ENCODE measurements at regions not wholly inside any gene's neighbourhood (a gene's known extent, or its start where the extent isn't known, plus 50 kb on each side); places are given as distances from the start of the nearest gene placed in this dataset.
A peak's percentile ranks its signal among the peaks of the same experiment; 100 is the strongest.

DNA sequence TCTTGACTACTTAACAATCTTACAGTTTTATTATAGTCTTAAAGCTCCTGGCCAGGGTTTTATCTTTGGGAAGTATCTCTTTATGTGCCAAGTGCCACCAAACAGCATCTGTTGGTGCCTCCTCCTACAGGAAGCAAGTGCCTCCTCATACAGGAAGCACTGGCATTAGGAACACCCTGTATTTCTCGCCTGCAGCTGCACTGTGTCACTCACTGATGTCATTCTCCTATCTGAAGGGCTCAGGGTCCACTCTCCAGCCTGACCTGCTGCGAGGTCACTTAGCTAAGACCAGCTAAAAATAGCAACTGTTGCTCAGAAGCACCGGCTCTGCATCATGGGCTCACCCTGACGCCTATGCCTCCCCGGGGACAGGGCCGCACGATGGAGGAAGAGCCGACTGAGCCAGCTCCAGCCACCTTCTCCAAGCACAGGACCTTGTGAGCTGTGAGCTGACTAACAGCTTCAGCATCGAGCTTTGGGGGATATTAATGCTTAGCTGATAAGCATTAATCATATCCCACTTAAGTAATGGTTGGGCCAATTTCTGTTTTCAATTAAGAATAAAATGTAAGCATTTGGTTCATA is 66.3 kb upstream of the CD93 start:
- no peak overlapping the region for H3K9ac ChIP-seq
- no peak overlapping the region for H3K4me2 ChIP-seq (ENCODE audit: low read length)
- H2AFZ ChIP-seq, result no peak overlapping the region
- no peaks in the 10 kb centered on the region for H3K36me3 ChIP-seq (ENCODE audit: control insufficient read depth, insufficient read depth, low read length)
- H3K9me3 ChIP-seq (ENCODE audit: control insufficient read depth, low read length), result no peaks in the 10 kb centered on the region
- H3K4me1 ChIP-seq, result peaks cover 6% of the 10 kb centered on the region
- TF ChIP-seq, protein P1, sequence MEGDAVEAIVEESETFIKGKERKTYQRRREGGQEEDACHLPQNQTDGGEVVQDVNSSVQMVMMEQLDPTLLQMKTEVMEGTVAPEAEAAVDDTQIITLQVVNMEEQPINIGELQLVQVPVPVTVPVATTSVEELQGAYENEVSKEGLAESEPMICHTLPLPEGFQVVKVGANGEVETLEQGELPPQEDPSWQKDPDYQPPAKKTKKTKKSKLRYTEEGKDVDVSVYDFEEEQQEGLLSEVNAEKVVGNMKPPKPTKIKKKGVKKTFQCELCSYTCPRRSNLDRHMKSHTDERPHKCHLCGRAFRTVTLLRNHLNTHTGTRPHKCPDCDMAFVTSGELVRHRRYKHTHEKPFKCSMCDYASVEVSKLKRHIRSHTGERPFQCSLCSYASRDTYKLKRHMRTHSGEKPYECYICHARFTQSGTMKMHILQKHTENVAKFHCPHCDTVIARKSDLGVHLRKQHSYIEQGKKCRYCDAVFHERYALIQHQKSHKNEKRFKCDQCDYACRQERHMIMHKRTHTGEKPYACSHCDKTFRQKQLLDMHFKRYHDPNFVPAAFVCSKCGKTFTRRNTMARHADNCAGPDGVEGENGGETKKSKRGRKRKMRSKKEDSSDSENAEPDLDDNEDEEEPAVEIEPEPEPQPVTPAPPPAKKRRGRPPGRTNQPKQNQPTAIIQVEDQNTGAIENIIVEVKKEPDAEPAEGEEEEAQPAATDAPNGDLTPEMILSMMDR (IDR thresholded peaks at IDR 0.05), result no peak
- H3K27me3 ChIP-seq (ENCODE audit: control insufficient read depth, insufficient read depth, low read length), result no peaks in the 10 kb centered on the region
- peak overlapping the region; percentile 38 for H3K27ac ChIP-seq
- H3K79me2 ChIP-seq, result no peaks in the 10 kb centered on the region
- H3K4me3 ChIP-seq (ENCODE audit: low read depth, low read length), result no peak overlapping the region

DNA sequence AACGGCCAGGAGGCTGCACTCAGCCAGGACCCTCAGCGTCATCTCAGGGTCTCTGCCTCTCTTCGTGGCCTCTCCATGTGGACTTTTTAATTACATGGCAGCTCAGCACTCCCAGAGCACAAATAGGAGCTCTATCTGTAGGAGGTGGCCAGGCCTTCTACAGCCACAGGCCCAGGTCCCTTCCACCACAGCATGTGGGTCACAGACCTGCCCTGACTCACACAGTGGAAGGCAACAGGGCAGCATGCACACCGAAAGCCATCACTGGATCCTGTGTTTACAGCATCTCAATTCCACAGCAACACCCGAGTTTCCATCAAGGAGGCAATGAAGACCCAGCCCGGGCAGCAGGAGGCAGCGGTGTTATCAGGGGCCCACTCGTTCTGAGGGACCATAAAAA is 65.8 kb upstream of the CD93 start:
- H3K4me1 ChIP-seq, result peaks cover 6% of the 10 kb centered on the region
- H3K27ac ChIP-seq, result peak overlapping the region; percentile 38
- no peaks in the 10 kb centered on the region for H3K9me3 ChIP-seq (ENCODE audit: control insufficient read depth, low read length)
- no peak overlapping the region for H3K4me3 ChIP-seq (ENCODE audit: low read depth, low read length)
- H2AFZ ChIP-seq, result no peak overlapping the region
- H3K36me3 ChIP-seq (ENCODE audit: control insufficient read depth, insufficient read depth, low read length), result no peaks in the 10 kb centered on the region
- no peaks in the 10 kb centered on the region for H3K79me2 ChIP-seq
- H3K9ac ChIP-seq, result no peak overlapping the region
- TF ChIP-seq, protein P1 (IDR thresholded peaks at IDR 0.05), result no peak
- H3K27me3 ChIP-seq (ENCODE audit: control insufficient read depth, insufficient read depth, low read length), result no peaks in the 10 kb centered on the region
- H3K4me2 ChIP-seq (ENCODE audit: low read length), result no peak overlapping the region

DNA sequence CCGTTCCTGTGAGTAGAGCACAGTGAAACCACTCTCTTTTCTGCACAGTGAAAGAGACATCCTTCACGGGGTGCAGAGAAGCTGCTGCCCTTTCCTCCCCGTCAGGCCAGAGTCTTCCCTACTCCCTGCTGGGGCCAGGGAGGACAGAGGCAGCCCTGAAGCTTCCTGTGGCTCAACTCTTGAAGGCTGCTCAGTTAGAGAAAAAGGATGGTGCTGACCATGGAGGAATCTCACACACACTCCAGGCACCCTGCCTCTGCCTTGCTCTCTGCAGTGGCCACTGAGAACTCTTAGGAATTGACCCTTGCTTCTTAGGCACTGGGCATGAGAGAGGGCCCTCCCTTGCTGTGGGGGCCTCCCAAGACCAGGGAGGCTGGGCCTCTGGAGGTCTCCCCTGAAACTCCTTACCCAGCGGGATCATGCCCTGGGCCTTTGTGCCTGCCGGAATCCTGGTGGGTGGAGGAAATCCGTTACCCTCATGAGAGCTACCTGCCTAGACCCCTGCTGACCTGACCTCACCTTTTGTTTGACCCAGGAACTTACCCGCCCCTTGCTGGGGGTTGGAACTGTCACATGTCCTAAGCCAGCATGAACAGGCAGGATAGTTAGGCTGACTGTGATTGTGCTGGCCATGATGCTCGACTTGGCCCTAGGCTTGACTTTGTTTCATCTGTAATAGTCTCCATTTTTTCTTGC is 65.0 kb upstream of the CD93 start:
- H3K9ac ChIP-seq, result no peak overlapping the region
- no peaks in the 10 kb centered on the region for H3K36me3 ChIP-seq (ENCODE audit: control insufficient read depth, insufficient read depth, low read length)
- H3K4me1 ChIP-seq, result peaks cover 6% of the 10 kb centered on the region
- no peaks in the 10 kb centered on the region for H3K79me2 ChIP-seq
- TF ChIP-seq, protein P1 (IDR thresholded peaks at IDR 0.05), result no peak
- H3K9me3 ChIP-seq (ENCODE audit: control insufficient read depth, low read length), result no peaks in the 10 kb centered on the region
- H3K27me3 ChIP-seq (ENCODE audit: control insufficient read depth, insufficient read depth, low read length), result no peaks in the 10 kb centered on the region
- H3K4me2 ChIP-seq (ENCODE audit: low read length), result no peak overlapping the region
- H2AFZ ChIP-seq, result no peak overlapping the region
- no peak overlapping the region for H3K4me3 ChIP-seq (ENCODE audit: low read depth, low read length)
- H3K27ac ChIP-seq, result no peak overlapping the region

DNA sequence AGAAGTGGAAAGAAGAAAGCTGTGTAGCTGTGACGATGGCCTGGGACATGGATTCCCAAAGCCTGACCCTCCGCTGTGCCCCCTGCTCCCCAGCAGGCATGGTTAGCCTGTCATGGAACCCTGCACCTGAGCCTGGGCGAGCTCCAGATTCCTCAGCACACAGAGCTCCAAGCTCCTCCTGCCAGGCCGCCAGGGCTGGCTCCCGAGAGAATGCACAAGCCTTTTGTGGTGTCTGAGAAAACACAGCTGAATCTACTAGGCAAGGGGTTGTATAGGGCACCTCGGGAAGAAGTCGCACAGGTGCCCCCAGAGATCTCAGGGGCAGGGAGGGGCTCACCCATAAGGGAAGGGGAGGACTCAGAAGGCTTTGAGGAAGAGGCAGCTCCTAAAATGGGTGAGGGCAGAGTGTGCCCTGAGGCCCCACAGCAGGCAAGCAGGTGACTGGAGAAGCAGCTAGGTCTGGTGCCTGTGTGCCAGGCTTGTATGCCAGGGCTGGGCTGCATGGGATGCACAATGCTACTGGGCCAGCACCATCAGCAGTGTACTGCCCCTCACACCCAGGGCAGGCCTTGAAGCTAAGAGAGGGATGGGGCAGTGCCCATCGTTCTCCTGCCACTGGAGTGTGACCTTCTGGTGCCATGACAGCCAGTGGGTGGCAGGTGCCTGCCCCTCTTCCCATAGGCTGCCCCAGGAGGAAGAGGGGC is 64.3 kb upstream of the CD93 start:
- no peaks in the 10 kb centered on the region for H3K36me3 ChIP-seq (ENCODE audit: control insufficient read depth, insufficient read depth, low read length)
- H3K27ac ChIP-seq, result no peak overlapping the region
- TF ChIP-seq, protein P1 (IDR thresholded peaks at IDR 0.05), result no peak
- H3K79me2 ChIP-seq, result no peaks in the 10 kb centered on the region
- peaks cover 6% of the 10 kb centered on the region for H3K4me1 ChIP-seq
- no peak overlapping the region for H3K9ac ChIP-seq
- H3K4me3 ChIP-seq (ENCODE audit: low read depth, low read length), result no peak overlapping the region
- peak overlapping the region; percentile 64 for H2AFZ ChIP-seq
- no peak overlapping the region for H3K4me2 ChIP-seq (ENCODE audit: low read length)
- no peaks in the 10 kb centered on the region for H3K9me3 ChIP-seq (ENCODE audit: control insufficient read depth, low read length)
- H3K27me3 ChIP-seq (ENCODE audit: control insufficient read depth, insufficient read depth, low read length), result no peaks in the 10 kb centered on the region
